ENCODE measurements at regions not wholly inside any gene's neighbourhood (a gene's known extent, or its start where the extent isn't known, plus 50 kb on each side); places are given as distances from the start of the nearest gene placed in this dataset.

- no peak for TF ChIP-seq CTCF (conservative IDR thresholded peaks at IDR 0.05)
- no peak for TF ChIP-seq ZFX (IDR thresholded peaks at IDR 0.05)
Observed at GRCh38 chr15:31842532-31843195, 187.7 kb upstream of the CHRNA7 start.

All from C4-2B (cell line).